ENCODE measurements at regions not wholly inside any gene's neighbourhood (a gene's known extent, or its start where the extent isn't known, plus 50 kb on each side); places are given as distances from the start of the nearest gene placed in this dataset.

GRCh38 chr12:91493308-91493707 lies 310.7 kb upstream of the DCN start:
- DNase-seq (ENCODE audit: low spot score) = no peak
- H3K36me3 ChIP-seq (replicated peaks; ENCODE audit: insufficient read depth, low read depth) = no peaks in the 10 kb centered on the region
- H3K4me1 ChIP-seq (ENCODE audit: insufficient read depth) = no peaks in the 10 kb centered on the region
- no peak overlapping the region for H2AFZ ChIP-seq
- H3K9me3 ChIP-seq (ENCODE audit: low read depth) = no peaks in the 10 kb centered on the region
- no peaks in the 10 kb centered on the region for H3K9me2 ChIP-seq (replicated peaks; ENCODE audit: insufficient read depth)
- TF ChIP-seq EZH2 (IDR thresholded peaks at IDR 0.05; ENCODE audit: borderline replicate concordance) (no peak), CTCF (IDR thresholded peaks at IDR 0.05; ENCODE audit: poor library complexity) (no peak), EZH2phosphoT487 (IDR thresholded peaks at IDR 0.05; ENCODE audit: low read depth, severe bottlenecking, unreplicated experiment) (no peak)
- no peak overlapping the region for H3K4me3 ChIP-seq
- no peak overlapping the region for H3K27ac ChIP-seq
- no peaks in the 10 kb centered on the region for H3K27me3 ChIP-seq
- H4K20me1 ChIP-seq (ENCODE audit: insufficient read depth, poor library complexity, severe bottlenecking) = no peaks in the 10 kb centered on the region
- H3K4me2 ChIP-seq = no peak overlapping the region
- H3K79me2 ChIP-seq = no peaks in the 10 kb centered on the region

GRCh38 chr12:91492648-91493047 lies 310.0 kb upstream of the DCN start:
- no peaks in the 10 kb centered on the region for H3K4me1 ChIP-seq (ENCODE audit: insufficient read depth)
- no peak overlapping the region for H2AFZ ChIP-seq
- no peaks in the 10 kb centered on the region for H3K9me3 ChIP-seq (ENCODE audit: low read depth)
- peak; percentile 5 for DNase-seq (ENCODE audit: low spot score)
- H3K9me2 ChIP-seq (replicated peaks; ENCODE audit: insufficient read depth) = no peaks in the 10 kb centered on the region
- H3K27me3 ChIP-seq = no peaks in the 10 kb centered on the region
- no peak overlapping the region for H3K27ac ChIP-seq
- TF ChIP-seq CTCF (IDR thresholded peaks at IDR 0.05; ENCODE audit: poor library complexity) (no peak), EZH2 (IDR thresholded peaks at IDR 0.05; ENCODE audit: borderline replicate concordance) (no peak), EZH2phosphoT487 (IDR thresholded peaks at IDR 0.05; ENCODE audit: low read depth, severe bottlenecking, unreplicated experiment) (no peak)
- no peaks in the 10 kb centered on the region for H4K20me1 ChIP-seq (ENCODE audit: insufficient read depth, poor library complexity, severe bottlenecking)
- no peak overlapping the region for H3K4me3 ChIP-seq
- no peaks in the 10 kb centered on the region for H3K36me3 ChIP-seq (replicated peaks; ENCODE audit: insufficient read depth, low read depth)
- 87% methylated on average over 1 of the region's 1 CpG for WGBS (ENCODE audit: low lambda C conversion rate, missing lambda C conversion rate)
- H3K4me2 ChIP-seq = no peak overlapping the region
- H3K79me2 ChIP-seq = no peaks in the 10 kb centered on the region

- whole genome bisulfite sequencing (ENCODE audit: low lambda C conversion rate, missing lambda C conversion rate) = 80% methylated on average over 4 of the region's 4 CpGs
- Histone ChIP-seq H4K20me1 (ENCODE audit: insufficient read depth, poor library complexity, severe bottlenecking) (no peaks in the 10 kb centered on the region), H3K4me1 (ENCODE audit: insufficient read depth) (no peaks in the 10 kb centered on the region), H2AFZ (no peak overlapping the region), H3K27me3 (no peaks in the 10 kb centered on the region), H3K4me3 (no peak overlapping the region), H3K4me2 (no peak overlapping the region), H3K9me3 (ENCODE audit: low read depth) (no peaks in the 10 kb centered on the region), H3K79me2 (no peaks in the 10 kb centered on the region), H3K36me3 (replicated peaks; ENCODE audit: insufficient read depth, low read depth) (no peaks in the 10 kb centered on the region), H3K27ac (no peak overlapping the region), H3K9me2 (replicated peaks; ENCODE audit: insufficient read depth) (no peaks in the 10 kb centered on the region)
- TF ChIP-seq CTCF (IDR thresholded peaks at IDR 0.05; ENCODE audit: poor library complexity) = no peak
- TF ChIP-seq EZH2 (IDR thresholded peaks at IDR 0.05; ENCODE audit: borderline replicate concordance) = no peak
- no peak for TF ChIP-seq EZH2phosphoT487 (IDR thresholded peaks at IDR 0.05; ENCODE audit: low read depth, severe bottlenecking, unreplicated experiment)
- DNase-seq (ENCODE audit: low spot score) = no peak
Observed at GRCh38 chr12:91490667-91491311, 308.2 kb upstream of the DCN start.

Data from hepatocyte (in vitro differentiated cells).